Hematopoietic multipotent progenitor cell (in vitro differentiated cells): ENCODE measurements at regions not wholly inside any gene's neighbourhood (a gene's known extent, or its start where the extent isn't known, plus 50 kb on each side); places are given as distances from the start of the nearest gene placed in this dataset.

Experiments
- DNase-seq, 3 donors: peaks; one replicate each; pipeline ENCODE4 v3.0.0-alpha.2; 2011 to 2015; ENCODE audit warnings: low read depth in 2 of 3, low spot score in 2 of 3

DNA sequence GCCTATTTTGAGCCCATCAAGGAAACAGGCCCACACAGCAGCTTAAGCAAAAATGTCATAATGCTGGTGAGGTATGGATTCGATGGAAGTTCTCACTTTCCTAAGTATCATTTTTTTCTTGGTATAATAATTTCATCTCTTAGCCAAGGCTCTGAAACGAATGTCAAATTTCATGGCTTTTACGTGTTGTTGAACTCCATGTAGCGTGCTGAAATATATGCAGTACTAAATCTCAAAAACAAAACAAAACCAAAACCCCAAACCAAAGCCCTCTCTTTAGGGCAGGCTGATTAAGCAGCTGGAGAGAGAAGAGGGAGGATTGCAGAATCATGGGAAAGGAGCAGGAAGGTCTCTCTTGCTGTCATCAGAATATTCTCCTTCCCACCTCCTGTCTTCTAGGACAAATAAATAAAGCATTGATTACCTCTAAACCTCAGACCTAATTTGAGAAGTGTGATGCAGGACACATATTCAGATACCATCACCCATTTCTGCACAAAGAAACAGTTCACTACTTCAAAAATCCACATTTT, 58.3 kb downstream of the TMEM174 start:
- DNase-seq, result no peak

DNA sequence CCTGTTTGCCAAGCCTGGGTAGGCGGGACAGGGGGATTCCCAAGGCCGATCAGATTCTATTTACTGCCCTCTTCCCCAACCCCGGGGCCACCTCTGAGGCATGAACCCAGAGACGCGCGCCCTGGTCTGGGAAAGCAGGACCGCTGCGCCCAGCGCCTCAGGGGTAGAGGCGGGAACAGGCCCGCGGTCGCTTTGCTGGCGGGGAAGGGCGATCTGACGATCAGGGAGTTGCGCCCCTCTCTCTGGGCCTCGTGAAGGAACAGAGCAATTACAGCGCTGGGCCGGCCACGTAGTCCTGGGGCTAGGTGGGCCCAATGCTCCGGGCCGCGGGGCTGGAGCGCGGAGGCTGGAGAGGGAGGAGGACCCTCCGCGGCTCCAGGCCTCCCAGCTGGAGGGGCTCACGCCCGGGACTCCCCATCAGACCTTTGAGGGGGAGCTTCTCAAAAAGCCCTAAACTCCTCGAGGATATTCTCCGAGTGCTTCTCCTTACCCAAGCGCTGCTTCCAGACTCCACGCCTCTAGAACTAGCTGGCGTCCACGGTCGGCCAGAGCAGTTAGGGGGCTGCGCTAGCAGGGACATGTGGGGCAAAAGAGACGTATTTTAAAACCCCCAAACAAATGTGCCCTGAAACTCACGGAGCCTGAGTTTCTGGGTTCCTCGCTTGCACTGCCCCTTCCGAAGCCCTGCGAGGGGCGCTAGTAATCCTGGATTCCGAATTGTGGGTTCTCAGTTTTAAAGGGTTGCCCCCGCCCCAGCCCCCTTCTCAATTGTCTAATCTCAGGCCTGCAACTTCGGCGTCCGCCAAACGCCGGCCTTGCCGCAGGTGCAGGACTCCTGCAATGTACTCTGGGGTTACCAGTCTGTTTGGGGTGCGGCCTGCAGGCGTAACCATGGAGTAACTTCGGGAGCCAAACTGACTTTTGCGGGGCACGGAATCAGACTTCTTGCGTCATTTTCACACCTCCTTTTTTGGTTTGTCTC, 57.6 kb downstream of the TMEM174 start:
- no peak for DNase-seq

DNA sequence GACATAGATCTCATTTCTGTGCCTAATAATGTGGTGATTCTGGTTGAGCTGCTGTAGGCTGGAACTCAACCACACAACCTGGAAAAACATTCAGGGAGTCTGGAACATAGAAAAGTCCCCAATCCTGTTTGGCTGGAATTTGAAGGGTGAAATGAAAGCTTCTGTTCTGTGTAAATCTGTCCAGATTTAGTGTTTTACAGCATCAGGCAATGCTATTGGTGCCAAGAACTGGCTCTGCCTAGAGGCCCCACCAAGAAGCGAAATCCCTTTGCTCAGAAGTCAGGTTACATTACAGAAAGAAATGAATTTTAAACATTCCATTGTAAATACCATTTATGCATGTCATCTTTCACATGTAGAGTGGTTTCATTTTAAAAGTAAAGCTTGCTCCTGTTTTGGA, 56.3 kb downstream of the TMEM174 start:
- no peak for DNase-seq

DNA sequence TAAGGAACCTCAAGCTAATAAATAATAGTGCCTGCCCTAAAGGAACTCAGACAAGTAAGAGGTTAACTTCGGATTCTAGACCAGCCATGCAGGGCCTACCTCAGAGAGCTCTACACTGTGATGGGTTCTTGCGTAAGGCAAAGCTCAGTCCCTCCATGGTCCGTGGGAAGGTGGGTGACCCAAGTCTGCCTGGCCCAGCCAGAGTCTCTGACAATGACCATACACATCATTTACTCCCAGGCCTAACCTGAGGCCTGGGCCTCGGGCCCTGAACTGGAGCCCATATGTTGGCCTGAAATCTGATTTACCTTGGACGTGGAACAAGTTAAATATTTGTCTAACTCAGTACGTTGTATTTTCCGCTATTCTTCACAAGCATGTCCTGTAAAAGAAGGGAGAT, 55.1 kb downstream of the TMEM174 start:
- no peak for DNase-seq
